Gastroesophageal sphincter (tissue), 3 donors: ENCODE measurements at regions not wholly inside any gene's neighbourhood (a gene's known extent, or its start where the extent isn't known, plus 50 kb on each side); places are given as distances from the start of the nearest gene placed in this dataset.

Experiments
- EP300 ChIP-seq: sonication (generic); formaldehyde crosslinking; IDR thresholded peaks from one replicate; pipeline ENCODE4 v1.6.1; 2017; ENCODE audit warnings: antibody characterized with exemption, mild to moderate bottlenecking
- POLR2AphosphoS5 ChIP-seq: sonication (generic); formaldehyde crosslinking; IDR thresholded peaks from one replicate; pipeline ENCODE4 v1.6.1; 2017; ENCODE audit warnings: antibody characterized with exemption
- TF ChIP-seq, protein P1 (sequence below), 4 experiments: fragments of 200-600 bp in 2 of 4; fragments of 450-650 bp in 2 of 4; sonication (generic) in 1 of 4; IDR thresholded peaks; one replicate each; pipeline ENCODE4 v1.5.1; 2017 to 2019; ENCODE audit warnings: antibody characterized with exemption in 4 of 4, mild to moderate bottlenecking in 2 of 4, moderate library complexity in 2 of 4

DNA sequence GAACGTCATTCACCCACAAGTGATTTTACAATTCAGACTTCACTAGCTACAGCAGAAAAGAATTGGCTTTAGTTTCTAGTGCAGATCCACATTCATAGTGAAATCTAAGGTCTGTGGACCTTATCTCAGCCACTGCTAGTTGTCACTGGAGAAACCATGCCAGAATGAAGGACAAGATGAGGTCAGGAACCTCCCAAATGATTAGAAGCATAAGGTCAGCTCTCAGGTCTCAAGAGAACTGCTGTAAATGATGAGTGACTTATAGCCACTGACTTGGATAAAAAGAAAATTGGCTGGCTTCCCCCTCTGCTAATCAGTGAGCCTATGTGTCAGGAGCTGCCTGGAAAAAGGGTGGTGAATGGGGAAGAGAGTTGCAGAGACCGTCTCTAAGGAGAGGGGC is 265.3 kb upstream of the BMP2 start:
- TF ChIP-seq, protein P1, sequence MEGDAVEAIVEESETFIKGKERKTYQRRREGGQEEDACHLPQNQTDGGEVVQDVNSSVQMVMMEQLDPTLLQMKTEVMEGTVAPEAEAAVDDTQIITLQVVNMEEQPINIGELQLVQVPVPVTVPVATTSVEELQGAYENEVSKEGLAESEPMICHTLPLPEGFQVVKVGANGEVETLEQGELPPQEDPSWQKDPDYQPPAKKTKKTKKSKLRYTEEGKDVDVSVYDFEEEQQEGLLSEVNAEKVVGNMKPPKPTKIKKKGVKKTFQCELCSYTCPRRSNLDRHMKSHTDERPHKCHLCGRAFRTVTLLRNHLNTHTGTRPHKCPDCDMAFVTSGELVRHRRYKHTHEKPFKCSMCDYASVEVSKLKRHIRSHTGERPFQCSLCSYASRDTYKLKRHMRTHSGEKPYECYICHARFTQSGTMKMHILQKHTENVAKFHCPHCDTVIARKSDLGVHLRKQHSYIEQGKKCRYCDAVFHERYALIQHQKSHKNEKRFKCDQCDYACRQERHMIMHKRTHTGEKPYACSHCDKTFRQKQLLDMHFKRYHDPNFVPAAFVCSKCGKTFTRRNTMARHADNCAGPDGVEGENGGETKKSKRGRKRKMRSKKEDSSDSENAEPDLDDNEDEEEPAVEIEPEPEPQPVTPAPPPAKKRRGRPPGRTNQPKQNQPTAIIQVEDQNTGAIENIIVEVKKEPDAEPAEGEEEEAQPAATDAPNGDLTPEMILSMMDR (IDR thresholded peaks at IDR 0.05): no peak
- TF ChIP-seq EP300 (no peak), POLR2AphosphoS5 (no peak)
